ENCODE measurements at regions not wholly inside any gene's neighbourhood (a gene's known extent, or its start where the extent isn't known, plus 50 kb on each side); places are given as distances from the start of the nearest gene placed in this dataset.

DNA sequence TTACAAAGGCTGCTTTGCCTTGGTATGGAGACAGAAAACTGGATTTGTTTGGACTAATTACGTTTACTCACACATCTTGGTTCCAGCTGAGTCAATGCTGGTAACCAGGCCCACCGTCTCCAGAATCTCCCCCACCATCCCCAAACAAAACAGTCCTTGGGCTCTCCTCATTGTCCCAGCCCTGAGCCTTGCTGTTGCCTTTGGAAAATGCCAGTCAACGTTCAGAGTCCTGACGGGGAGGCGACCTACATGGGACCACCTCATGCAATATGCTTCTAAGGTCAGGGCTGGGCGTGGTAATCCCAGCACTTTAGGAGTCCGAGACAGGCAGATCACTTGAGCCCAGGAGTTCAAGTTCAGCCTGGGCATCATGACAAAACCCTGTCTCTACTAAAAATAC is 85.2 kb upstream of the IQSEC1 start:
- ChIA-PET POLR2A (interaction anchor here (0.7 to 1.2 kb wide), 2 partner anchors 26 to 37 kb away, joined by 3 read pairs; no protein-coding TSS in a partner anchor), CTCF (ENCODE audit: unreplicated experiment) (no interaction called here)
- Histone ChIP-seq H3K27ac (ENCODE audit: low read depth, low read length, poor library complexity, severe bottlenecking) (no peak overlapping the region), H3K4me3 (ENCODE audit: low read depth, low read length, poor library complexity, severe bottlenecking) (no peak overlapping the region), H3K36me3 (ENCODE audit: insufficient read depth, low read length) (no peaks in the 10 kb centered on the region), H3K9me2 (ENCODE audit: insufficient read depth, low read length) (no peaks in the 10 kb centered on the region), H3K4me2 (ENCODE audit: low read length) (no peak overlapping the region), H3K9me3 (ENCODE audit: low read length) (peaks cover 15% of the 10 kb centered on the region), H3K4me1 (ENCODE audit: insufficient read depth, low read length, poor library complexity, severe bottlenecking) (no peaks in the 10 kb centered on the region), H2AFZ (ENCODE audit: low read length) (no peak overlapping the region), H4K20me1 (ENCODE audit: insufficient read depth, low read length) (no peaks in the 10 kb centered on the region), H3K79me2 (ENCODE audit: insufficient read depth, low read depth, low read length) (no peaks in the 10 kb centered on the region)
- DNase-seq (ENCODE audit: low spot score), result no peak
- intact Hi-C loops (cut with micrococcal nuclease; ENCODE audit: unreplicated experiment), result no loop called here
- BruUV-seq (replicated peaks), result no TSS peak
- no peak for TF ChIP-seq EZH2phosphoT487 (IDR thresholded peaks at IDR 0.05; ENCODE audit: borderline replicate concordance, low read depth, low read length)
- TF ChIP-seq CTCF (conservative IDR thresholded peaks at IDR 0.05; ENCODE audit: low read length), result no peak

DNA sequence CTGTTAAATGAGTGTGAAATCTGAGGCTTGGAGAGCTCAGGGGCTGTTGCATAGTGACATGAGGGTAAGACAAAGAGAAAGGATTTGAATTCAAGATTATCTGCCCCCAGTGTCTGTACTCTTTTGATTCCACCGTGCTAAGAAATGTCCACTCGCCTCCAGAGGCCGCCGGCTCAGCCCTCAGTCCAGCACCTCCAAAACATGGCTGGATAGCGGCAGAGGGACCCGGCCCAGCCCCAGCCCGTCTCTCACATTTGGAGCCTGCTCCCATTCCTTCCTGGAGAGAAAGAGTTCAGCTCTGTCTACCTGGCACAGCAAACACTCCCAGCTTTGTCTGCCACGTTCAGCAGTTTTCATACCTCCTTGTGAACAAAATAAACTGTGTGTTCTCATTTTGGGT is 84.8 kb upstream of the IQSEC1 start:
- Histone ChIP-seq H3K79me2 (ENCODE audit: insufficient read depth, low read depth, low read length) (no peaks in the 10 kb centered on the region), H3K9me2 (ENCODE audit: insufficient read depth, low read length) (no peaks in the 10 kb centered on the region), H3K36me3 (ENCODE audit: insufficient read depth, low read length) (no peaks in the 10 kb centered on the region), H3K4me2 (ENCODE audit: low read length) (no peak overlapping the region), H4K20me1 (ENCODE audit: insufficient read depth, low read length) (no peaks in the 10 kb centered on the region), H3K4me3 (ENCODE audit: low read depth, low read length, poor library complexity, severe bottlenecking) (no peak overlapping the region), H2AFZ (ENCODE audit: low read length) (no peak overlapping the region), H3K27ac (ENCODE audit: low read depth, low read length, poor library complexity, severe bottlenecking) (no peak overlapping the region), H3K9me3 (ENCODE audit: low read length) (peaks cover 15% of the 10 kb centered on the region), H3K4me1 (ENCODE audit: insufficient read depth, low read length, poor library complexity, severe bottlenecking) (no peaks in the 10 kb centered on the region)
- CTCF ChIA-PET (ENCODE audit: unreplicated experiment), result no interaction called here
- no peak for DNase-seq (ENCODE audit: low spot score)
- intact Hi-C loops (cut with micrococcal nuclease; ENCODE audit: unreplicated experiment), result no loop called here
- no TSS peak for BruUV-seq (replicated peaks)
- TF ChIP-seq CTCF (conservative IDR thresholded peaks at IDR 0.05; ENCODE audit: low read length) (no peak), EZH2phosphoT487 (IDR thresholded peaks at IDR 0.05; ENCODE audit: borderline replicate concordance, low read depth, low read length) (no peak)
- POLR2A ChIA-PET, result interaction anchor here (0.7 to 1.2 kb wide), 2 partner anchors 25 to 38 kb away, joined by 3 read pairs; no protein-coding TSS in a partner anchor

GRCh38 chr3:13152826-13153710 is 79.8 kb upstream of the IQSEC1 start:
- H3K9me3 ChIP-seq (ENCODE audit: low read length), result peaks cover 15% of the 10 kb centered on the region
- DNase-seq (ENCODE audit: low spot score), result no peak
- POLR2A ChIA-PET, result no interaction called here
- no peaks in the 10 kb centered on the region for H4K20me1 ChIP-seq (ENCODE audit: insufficient read depth, low read length)
- no peaks in the 10 kb centered on the region for H3K9me2 ChIP-seq (ENCODE audit: insufficient read depth, low read length)
- H3K36me3 ChIP-seq (ENCODE audit: insufficient read depth, low read length), result no peaks in the 10 kb centered on the region
- H3K79me2 ChIP-seq (ENCODE audit: insufficient read depth, low read depth, low read length), result no peaks in the 10 kb centered on the region
- H3K27ac ChIP-seq (ENCODE audit: low read depth, low read length, poor library complexity, severe bottlenecking), result no peak overlapping the region
- intact Hi-C loops (cut with micrococcal nuclease; ENCODE audit: unreplicated experiment), result no loop called here
- H3K4me2 ChIP-seq (ENCODE audit: low read length), result no peak overlapping the region
- H2AFZ ChIP-seq (ENCODE audit: low read length), result no peak overlapping the region
- CTCF ChIA-PET (ENCODE audit: unreplicated experiment), result no interaction called here
- H3K4me3 ChIP-seq (ENCODE audit: low read depth, low read length, poor library complexity, severe bottlenecking), result no peak overlapping the region
- no TSS peak for BruUV-seq (replicated peaks)
- no peaks in the 10 kb centered on the region for H3K4me1 ChIP-seq (ENCODE audit: insufficient read depth, low read length, poor library complexity, severe bottlenecking)
- TF ChIP-seq CTCF (conservative IDR thresholded peaks at IDR 0.05; ENCODE audit: low read length) (no peak), EZH2phosphoT487 (IDR thresholded peaks at IDR 0.05; ENCODE audit: borderline replicate concordance, low read depth, low read length) (no peak)

All from OCI-LY7 (cell line).